ENCODE measurements at regions not wholly inside any gene's neighbourhood (a gene's known extent, or its start where the extent isn't known, plus 50 kb on each side); places are given as distances from the start of the nearest gene placed in this dataset.

DNA sequence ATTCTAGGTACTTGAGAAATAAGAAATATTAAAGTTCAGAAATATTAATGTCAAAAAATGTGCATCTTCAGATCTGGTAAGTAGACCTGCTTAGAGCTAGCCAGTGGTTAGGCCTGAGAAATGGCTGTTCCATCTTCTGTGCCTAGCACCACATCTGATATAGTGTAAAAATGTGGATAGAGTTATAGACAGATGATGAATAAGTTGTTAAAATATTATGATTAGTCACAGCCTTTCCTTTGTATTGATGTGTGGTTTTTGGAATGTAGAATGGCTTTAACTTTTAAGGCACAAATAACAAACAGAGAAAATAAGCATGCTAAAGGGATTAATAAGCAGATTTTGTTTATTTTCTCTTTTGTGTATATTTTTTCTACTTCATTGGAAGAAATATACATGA is 133.5 kb upstream of the NUDT6 start:
- no peak for DNase-seq (ENCODE audit: extremely low spot score)
- ChIA-PET CTCF (no interaction called here), POLR2A (no interaction called here)
- TF ChIP-seq, protein P1, sequence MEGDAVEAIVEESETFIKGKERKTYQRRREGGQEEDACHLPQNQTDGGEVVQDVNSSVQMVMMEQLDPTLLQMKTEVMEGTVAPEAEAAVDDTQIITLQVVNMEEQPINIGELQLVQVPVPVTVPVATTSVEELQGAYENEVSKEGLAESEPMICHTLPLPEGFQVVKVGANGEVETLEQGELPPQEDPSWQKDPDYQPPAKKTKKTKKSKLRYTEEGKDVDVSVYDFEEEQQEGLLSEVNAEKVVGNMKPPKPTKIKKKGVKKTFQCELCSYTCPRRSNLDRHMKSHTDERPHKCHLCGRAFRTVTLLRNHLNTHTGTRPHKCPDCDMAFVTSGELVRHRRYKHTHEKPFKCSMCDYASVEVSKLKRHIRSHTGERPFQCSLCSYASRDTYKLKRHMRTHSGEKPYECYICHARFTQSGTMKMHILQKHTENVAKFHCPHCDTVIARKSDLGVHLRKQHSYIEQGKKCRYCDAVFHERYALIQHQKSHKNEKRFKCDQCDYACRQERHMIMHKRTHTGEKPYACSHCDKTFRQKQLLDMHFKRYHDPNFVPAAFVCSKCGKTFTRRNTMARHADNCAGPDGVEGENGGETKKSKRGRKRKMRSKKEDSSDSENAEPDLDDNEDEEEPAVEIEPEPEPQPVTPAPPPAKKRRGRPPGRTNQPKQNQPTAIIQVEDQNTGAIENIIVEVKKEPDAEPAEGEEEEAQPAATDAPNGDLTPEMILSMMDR (IDR thresholded peaks at IDR 0.05; ENCODE audit: control extremely low read depth, extremely low read depth, low read depth, missing control alignments), result no peak

DNA sequence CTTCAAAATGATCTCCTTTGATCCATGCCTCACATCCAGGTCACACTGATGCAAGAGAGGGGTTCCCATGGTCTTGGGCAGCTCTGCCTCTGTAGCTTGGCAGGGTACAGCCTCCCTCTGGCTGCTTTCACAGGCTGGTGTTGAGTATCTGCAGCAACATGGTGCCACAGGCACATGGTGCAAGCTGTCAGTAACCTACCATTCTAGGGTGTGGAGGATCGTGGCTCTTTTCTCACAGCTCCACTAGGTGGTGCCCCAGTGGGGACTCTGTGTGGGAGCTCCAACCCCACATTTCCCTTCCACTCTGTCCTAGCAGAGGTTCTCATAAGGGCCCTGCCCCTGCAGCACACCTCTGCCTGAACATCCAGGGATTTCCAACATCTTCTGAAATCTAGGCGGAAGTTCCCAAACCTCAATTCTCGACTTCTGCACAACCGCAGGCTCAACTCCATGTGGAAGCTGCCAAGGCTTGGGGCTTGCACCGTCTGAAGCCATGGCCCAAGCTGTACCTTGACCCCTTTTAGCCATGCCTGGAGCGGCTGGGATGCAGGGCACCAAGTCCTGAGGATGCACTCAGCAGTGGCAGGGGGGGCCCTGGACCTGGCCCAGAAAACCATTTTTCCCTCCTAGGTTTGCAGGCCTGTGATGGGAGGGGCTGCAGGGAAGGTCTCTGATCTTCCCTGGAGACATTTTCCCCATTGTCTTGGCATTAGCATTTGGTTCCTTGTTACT is 137.8 kb upstream of the NUDT6 start:
- CTCF ChIA-PET, result no interaction called here
- POLR2A ChIA-PET, result no interaction called here
- no peak for DNase-seq (ENCODE audit: extremely low spot score)
- TF ChIP-seq, protein P1 (IDR thresholded peaks at IDR 0.05; ENCODE audit: control extremely low read depth, extremely low read depth, low read depth, missing control alignments), result no peak

DNA sequence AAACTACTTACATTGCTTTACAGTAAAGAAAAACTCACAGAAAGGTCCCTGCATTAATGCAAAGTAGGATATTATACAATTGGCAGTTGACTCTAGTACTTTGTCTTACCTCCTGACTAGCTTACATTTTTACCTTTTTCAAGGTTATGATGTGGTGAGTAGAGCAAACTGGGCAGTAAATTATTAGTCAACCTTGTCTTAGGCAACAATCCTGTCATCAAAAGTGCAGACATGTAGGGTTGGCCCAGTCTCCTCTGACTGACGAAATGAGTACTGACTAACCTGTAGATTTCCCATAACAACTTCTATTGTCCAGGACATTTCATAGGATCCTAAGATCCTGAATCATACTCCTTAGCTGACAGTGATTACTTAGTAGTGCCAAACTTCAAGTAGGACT is 142.0 kb upstream of the NUDT6 start:
- ChIA-PET POLR2A (no interaction called here), CTCF (interaction anchor here (1.0 to 1.5 kb wide), 3 partner anchors 10 to 31 kb away, joined by 3 read pairs; no protein-coding TSS in a partner anchor)
- TF ChIP-seq, protein P1 (IDR thresholded peaks at IDR 0.05; ENCODE audit: control extremely low read depth, extremely low read depth, low read depth, missing control alignments), result no peak
- DNase-seq (ENCODE audit: extremely low spot score), result no peak

DNA sequence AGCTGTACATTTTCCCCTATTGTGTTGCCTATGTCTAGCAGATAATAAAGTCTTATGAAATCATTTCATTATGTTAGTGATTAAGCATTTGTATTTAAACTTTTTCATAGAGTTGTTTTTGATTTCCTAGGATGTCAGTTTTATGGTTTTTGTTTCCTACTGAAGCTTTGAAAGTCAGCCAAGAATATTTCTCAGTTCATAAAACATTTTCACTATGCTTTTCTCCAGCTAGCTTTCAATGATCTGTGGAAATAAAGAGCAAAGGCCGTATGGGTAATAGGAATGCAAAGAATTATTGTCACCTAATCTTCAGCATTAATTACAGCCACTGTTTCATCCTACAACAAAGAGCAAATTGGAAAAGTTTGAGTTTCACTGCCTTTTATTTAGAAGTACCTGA is 145.7 kb upstream of the NUDT6 start:
- TF ChIP-seq, protein P1 (IDR thresholded peaks at IDR 0.05; ENCODE audit: control extremely low read depth, extremely low read depth, low read depth, missing control alignments), result no peak
- no peak for DNase-seq (ENCODE audit: extremely low spot score)
- CTCF ChIA-PET, result no interaction called here
- POLR2A ChIA-PET, result no interaction called here

DNA sequence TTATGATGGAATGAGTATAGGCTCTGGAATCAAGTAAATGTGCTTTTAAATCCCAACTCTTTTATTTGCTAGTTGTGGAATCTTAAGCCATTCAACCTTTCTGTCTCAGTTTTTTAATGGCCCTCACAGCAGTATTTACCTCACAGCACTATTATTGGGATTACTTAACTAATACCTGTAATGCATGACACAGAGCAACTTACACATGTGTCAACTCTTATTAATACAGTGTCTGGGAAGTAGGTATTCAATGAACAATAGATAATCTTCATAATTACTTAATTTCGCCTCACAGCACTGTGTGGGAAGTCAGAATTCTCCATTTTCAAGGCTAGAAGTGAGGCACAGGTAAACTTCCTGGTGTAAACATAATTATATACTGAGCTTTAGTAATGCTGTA is 149.7 kb upstream of the NUDT6 start:
- CTCF ChIA-PET, result interaction anchor here (1.1 kb wide), 1 partner anchor 9 kb away, joined by 3 read pairs; no protein-coding TSS in a partner anchor
- POLR2A ChIA-PET, result no interaction called here
- TF ChIP-seq, protein P1 (IDR thresholded peaks at IDR 0.05; ENCODE audit: control extremely low read depth, extremely low read depth, low read depth, missing control alignments), result no peak
- no peak for DNase-seq (ENCODE audit: extremely low spot score)

DNA sequence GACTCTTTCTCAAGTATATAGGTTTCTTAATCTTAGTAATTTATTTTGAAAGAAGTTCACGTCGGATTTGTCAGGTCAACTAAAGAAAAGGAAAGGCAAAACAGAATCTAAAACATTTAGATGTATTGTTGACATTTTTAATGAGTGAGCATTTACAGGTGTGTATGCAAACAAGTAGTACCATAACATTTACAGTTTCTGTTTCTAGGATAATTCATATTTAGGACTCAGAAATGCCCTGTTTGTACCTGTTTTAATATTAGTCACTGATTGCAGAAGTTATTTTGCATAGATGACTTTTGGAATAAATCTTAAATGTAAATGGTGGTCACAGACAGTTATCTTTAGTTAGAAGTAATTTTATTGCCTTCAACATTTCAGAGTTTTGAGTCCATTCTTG is 151.3 kb upstream of the NUDT6 start:
- TF ChIP-seq, protein P1 (IDR thresholded peaks at IDR 0.05; ENCODE audit: control extremely low read depth, extremely low read depth, low read depth, missing control alignments), result no peak
- DNase-seq (ENCODE audit: extremely low spot score), result no peak
- ChIA-PET CTCF (no interaction called here), POLR2A (no interaction called here)

Measured in GM10248 (cell line).